ENCODE measurements at regions not wholly inside any gene's neighbourhood (a gene's known extent, or its start where the extent isn't known, plus 50 kb on each side); places are given as distances from the start of the nearest gene placed in this dataset.
A peak's percentile ranks its signal among the peaks of the same experiment; 100 is the strongest.

GRCh38 chr16:65991149-65991701, 375.3 kb upstream of the CDH5 start:
- no peak for TF ChIP-seq CTCF (IDR thresholded peaks at IDR 0.05; ENCODE audit: low read length, missing control alignments)
- no peak for DNase-seq (ENCODE audit: low read depth)
- no peak overlapping the region for H3K4me3 ChIP-seq (replicated peaks; ENCODE audit: low read depth, low read length)

- TF ChIP-seq CTCF (IDR thresholded peaks at IDR 0.05; ENCODE audit: low read length, missing control alignments): no peak
- no peak overlapping the region for H3K4me3 ChIP-seq (replicated peaks; ENCODE audit: low read depth, low read length)
- no peak for DNase-seq (ENCODE audit: low read depth)
These were observed 376.5 kb upstream of the CDH5 start for GRCh38 chr16:65989861-65990604.

- H3K4me3 ChIP-seq (replicated peaks; ENCODE audit: low read depth, low read length): no peak overlapping the region
- no peak for TF ChIP-seq CTCF (IDR thresholded peaks at IDR 0.05; ENCODE audit: low read length, missing control alignments)
- DNase-seq (ENCODE audit: low read depth): no peak
These were observed 378.4 kb upstream of the CDH5 start for GRCh38 chr16:65988024-65988595.

- no peak for DNase-seq (ENCODE audit: low read depth)
- no peak overlapping the region for H3K4me3 ChIP-seq (replicated peaks; ENCODE audit: low read depth, low read length)
- no peak for TF ChIP-seq CTCF (IDR thresholded peaks at IDR 0.05; ENCODE audit: low read length, missing control alignments)
These were observed 382.2 kb upstream of the CDH5 start for GRCh38 chr16:65984296-65984695.

GRCh38 chr16:65981057-65981456, 385.4 kb upstream of the CDH5 start:
- H3K4me3 ChIP-seq (replicated peaks; ENCODE audit: low read depth, low read length): no peak overlapping the region
- TF ChIP-seq CTCF (IDR thresholded peaks at IDR 0.05; ENCODE audit: low read length, missing control alignments): no peak
- no peak for DNase-seq (ENCODE audit: low read depth)

GRCh38 chr16:65975049-65975708, 391.3 kb upstream of the CDH5 start:
- H3K4me3 ChIP-seq (replicated peaks; ENCODE audit: low read depth, low read length): no peak overlapping the region
- TF ChIP-seq CTCF (IDR thresholded peaks at IDR 0.05; ENCODE audit: low read length, missing control alignments): no peak
- peak; percentile 66 for DNase-seq (ENCODE audit: low read depth)
